Esophagus muscularis mucosa (tissue), 4 donors: ENCODE measurements at regions not wholly inside any gene's neighbourhood (a gene's known extent, or its start where the extent isn't known, plus 50 kb on each side); places are given as distances from the start of the nearest gene placed in this dataset.

ENCODE experiments used
- CTCF ChIP-seq, 3 experiments: fragments of 200-600 bp in 2 of 3; fragments of 450-650 bp in 1 of 3; sonication (generic) in 2 of 3; IDR thresholded peaks; one replicate each; pipeline ENCODE4 v1.5.1; 2017 to 2019; ENCODE audit warnings: antibody characterized with exemption in 3 of 3, mild to moderate bottlenecking in 2 of 3, moderate library complexity in 1 of 3
- EP300 ChIP-seq: sonication (generic); formaldehyde crosslinking; IDR thresholded peaks from one replicate; pipeline ENCODE4 v1.6.1; 2017; ENCODE audit warnings: antibody characterized with exemption
- POLR2A ChIP-seq: fragments of 450-650 bp; IDR thresholded peaks from one replicate; pipeline ENCODE4 v1.6.1; 2017; ENCODE audit warnings: antibody characterized with exemption, moderate library complexity, mild to moderate bottlenecking, low read depth

DNA sequence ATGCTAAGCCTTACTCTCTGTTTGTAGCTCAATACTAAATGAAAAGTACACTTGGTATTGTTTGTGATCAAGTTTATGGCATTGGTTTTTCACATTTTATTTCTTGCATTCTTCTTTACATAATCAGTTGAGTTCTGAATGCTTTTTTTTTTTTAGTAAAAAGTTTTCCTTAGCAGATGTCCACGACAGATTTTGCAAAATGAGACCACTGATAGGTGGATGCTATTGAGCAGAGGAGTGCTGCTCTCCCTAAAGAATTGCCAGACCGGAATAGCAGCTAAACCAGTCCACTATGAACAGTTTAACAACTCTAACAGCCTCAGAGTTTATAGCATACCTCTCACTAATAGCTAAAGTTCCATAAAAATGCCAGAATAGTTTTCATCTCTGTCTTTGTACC, 225.1 kb upstream of the CACNA2D1 start:
- TF ChIP-seq CTCF (IDR thresholded peaks at IDR 0.05) (no peak), EP300 (no peak), POLR2A (no peak)
